AG10803 (cell line): ENCODE measurements at regions not wholly inside any gene's neighbourhood (a gene's known extent, or its start where the extent isn't known, plus 50 kb on each side); places are given as distances from the start of the nearest gene placed in this dataset.
A peak's percentile ranks its signal among the peaks of the same experiment; 100 is the strongest.

Experiments used
- DNase-seq: peaks from one replicate; pipeline ENCODE4 v3.0.0; 2010; ENCODE audit warnings: low read depth
- H3K4me3 ChIP-seq: 2 replicates; pipeline ENCODE4 v1.5.1; 2011; ENCODE audit warnings: mild to moderate bottlenecking, low read length, control low read depth
- TF ChIP-seq, protein P1 (sequence below): conservative IDR thresholded peaks from 2 replicates; pipeline ENCODE4 v1.5.1; 2011; ENCODE audit warnings: mild to moderate bottlenecking, low read length, control low read depth, inconsistent platforms

GRCh38 chr3:15851735-15852134 is 54.0 kb upstream of the ANKRD28 start:
- no peak overlapping the region for H3K4me3 ChIP-seq
- DNase-seq, result no peak
- TF ChIP-seq, protein P1, sequence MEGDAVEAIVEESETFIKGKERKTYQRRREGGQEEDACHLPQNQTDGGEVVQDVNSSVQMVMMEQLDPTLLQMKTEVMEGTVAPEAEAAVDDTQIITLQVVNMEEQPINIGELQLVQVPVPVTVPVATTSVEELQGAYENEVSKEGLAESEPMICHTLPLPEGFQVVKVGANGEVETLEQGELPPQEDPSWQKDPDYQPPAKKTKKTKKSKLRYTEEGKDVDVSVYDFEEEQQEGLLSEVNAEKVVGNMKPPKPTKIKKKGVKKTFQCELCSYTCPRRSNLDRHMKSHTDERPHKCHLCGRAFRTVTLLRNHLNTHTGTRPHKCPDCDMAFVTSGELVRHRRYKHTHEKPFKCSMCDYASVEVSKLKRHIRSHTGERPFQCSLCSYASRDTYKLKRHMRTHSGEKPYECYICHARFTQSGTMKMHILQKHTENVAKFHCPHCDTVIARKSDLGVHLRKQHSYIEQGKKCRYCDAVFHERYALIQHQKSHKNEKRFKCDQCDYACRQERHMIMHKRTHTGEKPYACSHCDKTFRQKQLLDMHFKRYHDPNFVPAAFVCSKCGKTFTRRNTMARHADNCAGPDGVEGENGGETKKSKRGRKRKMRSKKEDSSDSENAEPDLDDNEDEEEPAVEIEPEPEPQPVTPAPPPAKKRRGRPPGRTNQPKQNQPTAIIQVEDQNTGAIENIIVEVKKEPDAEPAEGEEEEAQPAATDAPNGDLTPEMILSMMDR, result no peak

GRCh38 chr3:15858547-15859506 is 61.0 kb upstream of the ANKRD28 start:
- TF ChIP-seq, protein P1, result no peak
- DNase-seq, result peak; percentile 6
- peak overlapping the region; percentile 73 for H3K4me3 ChIP-seq

GRCh38 chr3:15859507-15860013 is 61.8 kb upstream of the ANKRD28 start:
- TF ChIP-seq, protein P1, result no peak
- DNase-seq, result peak; percentile 68
- H3K4me3 ChIP-seq, result peak overlapping the region; percentile 86

DNA sequence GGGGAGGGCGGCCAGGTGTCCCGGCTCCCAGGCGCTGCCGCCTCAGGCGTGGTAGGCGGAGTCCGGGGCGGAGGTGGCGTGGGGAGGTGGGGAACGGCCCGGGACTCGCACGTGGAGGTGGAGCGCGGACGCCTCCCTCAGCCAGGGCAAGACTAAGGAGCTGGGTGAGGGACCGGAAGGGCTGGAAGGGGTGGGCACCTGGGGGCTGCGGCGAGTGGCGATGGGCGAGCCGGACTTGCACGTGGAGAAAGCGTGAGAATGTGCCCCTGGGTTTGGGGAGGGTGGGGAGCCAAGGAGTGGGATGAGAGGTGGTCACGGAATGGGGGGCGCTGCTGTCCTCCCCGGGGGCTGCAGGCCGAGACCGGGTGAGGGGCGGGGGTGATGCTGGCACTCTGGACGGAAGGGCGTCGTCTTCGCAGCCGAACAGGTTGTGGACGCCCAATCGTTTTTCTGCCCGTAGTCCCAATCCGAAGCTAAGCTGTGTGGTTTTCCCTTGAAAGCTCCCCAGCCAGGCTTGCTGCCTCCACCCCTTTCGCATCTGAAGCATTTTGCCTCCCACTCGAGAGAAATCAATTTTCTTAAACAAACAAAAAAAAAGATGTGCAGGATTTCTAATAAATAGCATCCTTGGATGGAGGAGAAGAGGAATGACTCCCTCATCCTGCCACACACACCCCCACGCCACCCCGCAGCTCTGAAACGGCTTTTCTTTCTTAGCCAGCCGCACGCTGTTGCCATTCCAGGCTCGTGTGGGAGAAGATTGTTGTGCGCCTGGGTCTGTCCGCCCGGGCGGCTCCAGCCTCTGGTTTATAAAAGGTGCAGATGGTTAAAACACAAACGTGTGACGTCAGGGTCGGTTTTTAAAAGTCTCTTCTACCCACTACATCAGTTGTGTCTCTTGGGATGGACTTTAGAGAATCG is 62.5 kb upstream of the ANKRD28 start:
- peak overlapping the region; percentile 86 for H3K4me3 ChIP-seq
- peak; percentile 39 for DNase-seq
- TF ChIP-seq, protein P1, result no peak

DNA sequence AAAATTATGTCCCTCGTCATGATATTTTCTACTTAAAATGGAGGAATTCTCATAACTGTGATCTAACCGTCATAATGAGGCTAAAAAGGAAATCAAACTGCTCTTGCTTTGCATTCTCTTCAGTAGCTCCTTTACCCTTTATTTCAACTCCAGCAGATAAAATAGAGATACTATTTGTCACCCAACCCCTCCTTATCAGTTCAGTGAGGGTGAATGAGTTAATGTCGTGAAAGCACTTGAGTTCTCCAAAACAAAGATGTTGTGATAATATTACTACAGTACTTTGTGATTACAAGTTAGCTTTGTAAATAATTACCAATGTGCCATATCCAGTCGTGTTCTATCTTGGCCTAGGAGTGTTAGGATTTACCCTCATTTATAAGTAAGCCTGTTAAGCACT is 63.4 kb upstream of the ANKRD28 start:
- TF ChIP-seq, protein P1, result no peak
- DNase-seq, result no peak
- H3K4me3 ChIP-seq, result no peak overlapping the region

DNA sequence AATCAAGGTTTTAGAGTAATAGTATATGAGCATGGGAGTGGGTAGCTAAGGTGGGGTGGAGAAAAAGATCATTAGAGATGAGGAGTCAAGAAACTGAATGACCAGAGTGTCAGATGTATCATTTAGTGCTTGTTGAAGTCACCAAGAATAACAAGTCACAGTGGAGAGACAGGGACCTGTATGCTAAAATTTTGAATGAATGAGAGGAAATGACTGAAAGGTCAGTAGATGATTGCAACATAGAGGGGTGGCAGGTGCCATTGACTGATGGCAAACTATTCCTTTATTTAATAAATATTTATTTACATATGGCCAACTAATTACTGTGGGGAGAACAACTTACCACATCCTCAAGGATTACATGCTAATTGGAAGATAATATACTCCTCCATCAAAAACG is 75.0 kb upstream of the ANKRD28 start:
- no peak overlapping the region for H3K4me3 ChIP-seq
- TF ChIP-seq, protein P1, result no peak
- DNase-seq, result no peak
